Limb (tissue), 2 donors: ENCODE measurements at regions not wholly inside any gene's neighbourhood (a gene's known extent, or its start where the extent isn't known, plus 50 kb on each side); places are given as distances from the start of the nearest gene placed in this dataset.
"Not testable (repeated sequence)": the region's sequence is repeated elsewhere in the genome, so short reads cannot be mapped to it uniquely, and the experiment has no call there.

Experiments used
- DNase-seq, 2 donors: peaks; one replicate each; pipeline ENCODE4 v3.0.0-alpha.2; 2016; ENCODE audit errors: extremely low spot score in 2 of 2

DNA sequence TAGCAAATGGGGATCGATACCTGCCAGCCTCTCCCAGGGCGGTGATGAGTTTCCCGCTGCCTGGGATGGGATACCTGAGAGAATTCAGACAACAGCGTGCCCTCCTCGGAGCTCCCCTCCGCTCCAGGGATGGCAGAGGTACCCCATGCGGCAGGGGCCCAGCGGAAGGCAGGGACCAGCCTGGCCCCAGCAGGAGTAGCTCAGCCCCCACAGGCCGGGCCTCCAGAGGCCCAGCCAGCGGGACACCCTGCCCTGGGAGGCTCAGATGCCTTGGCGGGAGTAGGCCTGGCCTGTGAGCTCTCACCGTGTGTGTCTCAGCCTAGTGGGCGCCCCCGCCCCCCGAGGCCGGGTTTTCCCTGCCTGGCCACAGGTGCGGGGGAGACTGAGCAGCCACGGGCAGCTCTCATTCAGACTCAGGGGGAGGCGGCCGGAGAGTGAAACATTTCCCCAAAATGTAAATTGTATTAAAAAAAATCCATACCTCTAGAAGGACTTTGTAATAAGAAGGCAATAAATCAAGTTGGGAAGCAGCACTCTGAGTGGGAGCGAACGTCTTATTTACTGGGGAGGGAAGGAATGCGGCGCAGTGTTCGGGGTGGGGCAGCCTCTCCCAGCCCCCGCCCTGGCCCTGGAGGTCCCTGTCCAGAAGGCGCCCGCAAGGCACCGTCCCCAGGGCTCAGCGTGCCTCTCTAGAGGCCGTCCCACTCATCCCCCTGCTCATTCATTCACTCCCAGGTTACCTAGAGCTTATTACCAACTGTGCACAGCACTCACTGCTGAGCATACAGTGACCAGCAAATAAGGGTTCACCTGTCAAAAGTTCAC is 888.0 kb downstream of the BRD1 start:
- DNase-seq = no peak

DNA sequence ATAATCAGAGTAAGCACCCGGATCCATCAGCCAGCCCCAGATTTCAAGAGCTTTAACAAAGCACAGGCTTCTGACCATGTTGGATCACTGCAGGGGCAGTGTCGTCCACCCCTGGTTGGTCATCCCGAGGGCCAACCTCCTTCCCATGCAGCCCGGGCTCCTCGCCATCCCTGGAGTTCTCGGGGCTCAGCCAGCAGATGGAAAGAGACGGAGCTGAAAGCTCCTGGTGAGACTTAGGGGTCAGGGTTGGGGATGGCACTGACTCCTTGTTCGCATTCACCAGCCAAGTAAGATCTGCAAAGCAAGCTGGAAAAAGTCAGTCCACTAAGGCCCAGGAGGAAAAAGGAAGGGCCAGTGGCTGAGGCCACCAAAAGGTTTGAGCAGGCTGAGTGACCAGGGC is 888.9 kb downstream of the BRD1 start:
- DNase-seq = no peak

DNA sequence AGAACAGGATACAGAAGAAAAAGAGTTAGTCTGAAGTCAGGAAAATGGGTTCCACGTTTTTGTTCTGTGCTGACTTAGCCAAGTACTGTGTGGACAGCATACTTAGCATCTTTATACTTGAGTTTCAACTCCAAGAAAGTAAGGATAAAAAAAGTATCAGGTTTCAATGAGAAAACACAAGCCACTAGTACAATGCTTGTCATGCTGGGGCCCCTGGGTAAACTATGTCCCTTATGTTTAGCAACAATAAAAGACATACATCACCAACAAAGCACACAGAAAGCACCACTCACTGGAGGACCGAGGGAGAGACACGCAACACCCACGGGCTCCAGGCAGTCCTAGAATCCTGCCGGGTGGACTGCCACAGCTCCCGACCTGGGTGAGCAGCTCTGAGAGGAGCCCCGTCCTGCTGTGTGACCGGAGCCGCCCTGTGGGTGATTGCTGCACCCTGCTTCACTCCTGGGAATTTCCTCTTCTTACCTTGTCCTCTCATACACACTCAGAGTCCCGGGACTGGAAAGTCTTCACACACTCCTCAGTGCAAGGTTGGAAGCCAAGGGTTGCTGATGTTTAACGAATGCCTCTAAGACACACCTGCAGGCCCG is 890.5 kb downstream of the BRD1 start:
- DNase-seq = no peak

- DNase-seq = no peak
These were observed 891.3 kb downstream of the BRD1 start for GRCh38 chr22:48936391-48936790.

- no peak for DNase-seq
These were observed 893.2 kb downstream of the BRD1 start for GRCh38 chr22:48934446-48934845.

GRCh38 chr22:48931452-48931851 is 896.2 kb downstream of the BRD1 start:
- no peak for DNase-seq

GRCh38 chr22:48929276-48929790 is 898.3 kb downstream of the BRD1 start:
- DNase-seq = no peak

- no peak for DNase-seq
These were observed 900.1 kb downstream of the BRD1 start for GRCh38 chr22:48927591-48927990.

DNA sequence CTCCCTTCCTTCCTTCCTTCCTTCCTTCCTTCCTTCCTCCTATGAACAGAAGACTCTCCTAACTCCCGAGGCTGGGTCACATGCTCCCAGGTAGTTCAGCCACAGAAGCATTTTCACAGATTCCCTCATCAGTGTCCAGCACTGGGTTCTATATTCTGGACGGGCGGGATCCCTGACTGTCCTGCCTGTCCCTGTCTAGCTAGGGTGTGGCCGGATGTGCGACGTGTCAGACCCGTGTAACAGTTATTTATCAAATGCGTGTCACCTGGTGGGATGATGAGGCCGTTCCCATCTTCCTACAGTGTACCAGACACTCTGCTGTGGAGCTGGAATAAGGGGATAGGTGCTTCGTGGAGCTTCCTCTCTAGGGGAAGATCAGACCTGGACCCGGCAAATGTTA is 901.0 kb downstream of the BRD1 start:
- no peak for DNase-seq

DNA sequence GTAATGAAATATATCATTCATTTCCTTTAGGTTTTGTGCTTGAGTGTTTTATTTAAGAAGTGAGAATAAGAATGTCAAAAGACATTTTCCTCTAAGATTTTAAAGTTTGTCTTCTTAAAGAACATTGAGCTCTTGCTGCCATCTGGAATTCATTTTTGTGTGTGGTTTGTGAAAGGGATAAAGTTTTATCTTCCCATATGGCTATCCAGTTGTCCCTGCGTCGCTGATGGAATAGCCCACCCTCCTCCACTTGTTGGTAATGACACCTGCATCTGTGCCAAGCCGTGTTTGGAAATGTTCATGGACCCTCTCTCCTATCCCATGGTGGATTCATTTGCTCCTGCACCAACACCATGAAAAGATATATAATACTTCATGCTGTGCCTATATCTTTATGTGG is 901.5 kb downstream of the BRD1 start:
- DNase-seq = peak in 1 of 2 donors; percentile 6

- DNase-seq = no peak
These were observed 902.2 kb downstream of the BRD1 start for GRCh38 chr22:48925450-48925849.

- peak in 1 of 2 donors; percentile 20 for DNase-seq
These were observed 903.7 kb downstream of the BRD1 start for GRCh38 chr22:48923996-48924395.

GRCh38 chr22:48923165-48923865 is 904.4 kb downstream of the BRD1 start:
- DNase-seq = no peak

DNA sequence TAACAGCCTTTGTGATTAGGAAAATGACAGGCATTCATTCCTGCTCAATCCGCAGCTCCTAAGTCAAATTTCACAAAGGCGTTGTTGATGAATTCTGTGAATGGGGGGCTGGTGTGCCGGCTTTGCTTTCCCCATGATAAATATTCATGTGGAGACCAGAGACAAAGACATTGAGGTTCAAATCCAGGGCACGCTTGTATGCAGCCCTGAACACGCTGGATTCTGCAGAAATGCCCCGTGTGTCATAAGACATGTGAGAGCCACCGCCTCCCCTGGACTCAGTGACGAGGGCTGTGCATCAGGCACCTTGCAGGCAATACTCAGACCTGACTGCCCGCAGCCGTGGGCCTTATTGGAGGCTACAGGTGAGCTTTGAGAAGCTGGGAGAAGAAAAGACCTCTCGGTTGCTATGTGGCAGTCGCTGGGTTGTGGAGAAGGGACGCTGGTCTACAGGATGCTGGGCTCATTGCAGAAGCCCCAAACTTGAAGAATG is 906.2 kb downstream of the BRD1 start:
- no peak for DNase-seq

- no peak for DNase-seq
These were observed 906.9 kb downstream of the BRD1 start for GRCh38 chr22:48920776-48921241.

GRCh38 chr22:48919851-48920589 is 907.7 kb downstream of the BRD1 start:
- DNase-seq = no peak

- no peak for DNase-seq
These were observed 908.5 kb downstream of the BRD1 start for GRCh38 chr22:48919187-48919590.

DNA sequence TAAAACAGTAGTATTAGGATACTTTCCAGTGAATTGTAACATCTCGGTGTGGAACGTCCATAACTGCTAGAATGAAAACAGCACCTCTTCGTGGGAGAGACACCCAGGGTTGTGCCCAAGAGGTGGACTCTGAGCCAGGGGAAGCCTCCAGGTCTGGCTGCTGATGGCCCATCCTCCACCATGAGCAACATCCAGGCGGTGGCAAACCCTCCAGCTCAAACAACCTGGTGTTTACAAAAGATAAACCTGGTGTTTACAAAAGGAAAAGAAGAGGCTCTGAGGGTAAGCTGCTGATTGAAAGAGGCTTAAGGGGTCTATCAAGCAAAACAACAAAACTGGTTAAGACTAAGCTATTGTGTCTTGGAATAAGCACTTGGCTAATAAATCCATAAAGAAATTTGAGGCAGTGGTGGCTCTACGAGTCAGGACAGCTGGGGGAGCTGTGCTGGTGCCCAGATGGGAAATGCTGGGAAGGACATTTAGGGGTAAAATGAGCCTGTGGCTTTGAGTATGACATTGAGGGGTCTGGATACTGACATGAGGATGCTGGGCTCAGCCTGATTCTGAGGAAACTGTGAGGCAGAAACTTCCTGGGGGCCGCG is 909.0 kb downstream of the BRD1 start:
- no peak for DNase-seq

DNA sequence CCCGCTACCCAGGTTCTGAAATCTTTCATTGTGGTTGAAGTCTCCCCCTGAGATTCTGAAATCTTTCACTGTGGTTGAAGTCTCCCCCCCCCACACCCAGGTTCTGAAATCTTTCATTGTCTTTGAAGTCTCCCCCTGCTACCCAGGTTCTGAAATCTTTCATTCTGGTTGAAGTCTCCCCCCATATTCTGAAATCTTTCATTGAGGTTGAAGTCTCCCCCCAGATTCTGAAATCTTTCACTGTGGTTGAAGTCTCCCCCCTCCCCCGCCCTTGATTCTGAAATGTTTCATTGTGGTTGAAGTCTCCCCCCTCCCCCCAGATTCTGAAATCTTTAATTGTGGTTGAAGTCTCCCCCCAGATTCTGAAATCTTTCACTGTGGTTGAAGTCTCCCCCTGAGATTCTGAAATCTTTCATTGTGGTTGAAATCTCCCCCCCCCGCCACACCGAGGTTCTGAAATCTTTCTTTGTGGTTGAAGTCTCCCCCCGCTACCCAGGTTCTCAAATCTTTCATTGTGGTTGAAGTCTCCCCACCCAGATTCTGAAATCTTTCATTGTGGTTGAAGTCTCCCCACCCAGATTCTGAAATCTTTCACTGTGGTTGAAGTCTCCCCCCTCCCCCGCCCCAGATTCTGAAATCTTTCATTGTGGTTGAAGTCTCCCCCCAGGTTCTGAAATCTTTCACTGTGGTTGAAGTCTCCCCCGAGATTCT is 915.2 kb downstream of the BRD1 start:
- not testable (repeated sequence) for DNase-seq

DNA sequence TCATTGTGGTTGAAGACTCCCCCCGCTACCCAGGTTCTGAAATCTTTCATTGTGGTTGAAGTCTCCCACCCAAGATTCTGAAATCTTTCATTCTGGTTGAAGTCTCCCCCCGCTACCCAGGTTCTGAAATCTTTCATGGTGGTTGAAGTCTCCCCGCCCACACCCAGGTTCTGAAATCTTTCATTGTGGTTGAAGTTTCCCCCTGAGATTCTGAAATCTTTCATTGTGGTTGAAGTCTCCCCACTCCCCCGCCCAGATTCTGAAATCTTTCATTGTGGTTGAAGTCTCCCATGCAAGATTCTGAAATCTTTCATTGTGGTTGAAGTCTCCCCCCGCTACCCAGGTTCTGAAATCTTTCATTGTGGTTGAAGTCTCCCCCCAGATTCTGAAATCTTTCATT is 916.0 kb downstream of the BRD1 start:
- DNase-seq = not testable (repeated sequence)
